ENCODE measurements at regions not wholly inside any gene's neighbourhood (a gene's known extent, or its start where the extent isn't known, plus 50 kb on each side); places are given as distances from the start of the nearest gene placed in this dataset.

DNA sequence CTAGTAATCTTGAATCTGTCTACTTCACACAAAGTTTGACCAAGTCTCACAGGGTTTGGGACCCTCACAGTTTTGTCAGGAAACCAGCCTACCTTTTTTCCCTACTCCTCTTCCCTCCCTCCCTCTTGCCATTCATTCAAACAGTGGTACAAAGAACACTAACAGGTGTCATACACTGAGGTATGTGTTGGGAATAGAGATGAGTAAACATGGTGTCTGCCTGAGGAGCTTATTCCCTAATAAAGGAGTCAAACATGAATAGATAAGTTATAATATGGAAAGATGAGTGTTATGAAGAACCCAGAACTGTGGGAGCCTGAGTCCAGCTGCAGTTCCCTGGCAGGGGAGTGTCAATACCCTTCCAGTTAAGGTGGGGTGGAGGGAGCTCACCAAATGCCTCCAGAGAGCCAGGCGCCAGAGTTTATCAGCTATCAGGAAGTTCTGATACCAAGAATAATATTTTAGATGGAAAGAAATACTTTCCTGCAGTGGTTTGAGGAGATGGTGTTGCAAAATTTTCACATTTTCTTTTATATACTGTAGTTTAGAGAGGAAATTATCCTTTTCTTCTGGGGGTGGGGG lies 183.4 kb upstream of the NR3C1 start:
- DNase-seq (ENCODE audit: low read depth): no peak

DNA sequence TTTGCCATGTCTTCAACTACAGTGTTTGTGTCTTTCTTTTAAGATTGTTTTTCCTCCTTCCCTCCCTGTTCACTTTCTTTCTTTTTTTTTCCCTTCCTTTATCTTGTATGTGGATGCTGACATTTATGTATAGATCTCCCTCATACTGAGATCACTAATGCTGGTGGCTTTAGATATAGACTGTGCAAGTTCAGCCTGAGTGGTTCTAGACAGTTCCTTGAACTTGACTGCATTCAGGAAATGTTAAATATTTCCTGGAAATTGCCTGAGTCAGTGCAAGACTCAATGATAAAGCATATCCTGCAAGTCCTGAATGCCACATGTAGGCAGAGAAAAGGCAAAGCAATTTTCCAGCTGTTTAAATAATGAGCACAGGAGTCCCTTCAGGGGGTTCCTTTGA lies 182.5 kb upstream of the NR3C1 start:
- no peak for DNase-seq (ENCODE audit: low read depth)

DNA sequence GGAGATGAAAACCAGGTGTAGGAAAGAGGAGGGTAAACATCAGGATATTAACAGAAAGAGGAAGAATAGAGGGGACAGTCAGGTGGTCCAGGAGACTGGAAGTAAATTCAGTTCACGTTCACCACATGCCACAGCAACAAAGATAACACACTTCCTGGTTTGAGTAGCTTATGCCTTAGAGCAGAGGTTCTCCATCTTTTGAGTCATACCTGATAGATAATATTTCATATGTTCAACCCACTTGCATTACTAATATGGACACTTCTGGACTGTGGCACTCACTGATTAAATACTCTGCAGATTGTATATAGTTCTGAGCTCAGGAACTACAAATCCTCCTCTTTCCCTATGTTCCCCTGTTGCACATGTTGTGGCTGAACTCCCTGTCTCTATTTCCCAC lies 179.9 kb upstream of the NR3C1 start:
- DNase-seq (ENCODE audit: low read depth): no peak

DNA sequence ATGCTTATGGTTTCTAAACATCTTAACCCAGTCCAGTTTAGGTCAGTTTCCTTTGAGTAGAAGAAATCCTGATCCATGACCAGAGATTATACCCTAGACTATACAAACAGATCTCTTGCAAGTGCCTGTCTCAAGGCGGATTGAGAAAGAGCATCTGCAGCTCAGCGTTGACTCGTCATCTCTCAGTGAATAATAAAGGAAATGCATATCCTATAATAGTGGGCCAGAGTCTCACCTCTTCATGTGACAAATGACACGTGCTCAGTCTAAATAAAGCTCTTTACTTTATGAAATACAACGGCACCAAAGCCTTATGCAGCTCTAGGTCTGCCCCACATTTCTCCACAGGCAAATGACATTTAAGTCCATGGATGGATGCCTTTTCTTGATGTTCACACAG lies 179.4 kb upstream of the NR3C1 start:
- DNase-seq (ENCODE audit: low read depth): no peak

DNA sequence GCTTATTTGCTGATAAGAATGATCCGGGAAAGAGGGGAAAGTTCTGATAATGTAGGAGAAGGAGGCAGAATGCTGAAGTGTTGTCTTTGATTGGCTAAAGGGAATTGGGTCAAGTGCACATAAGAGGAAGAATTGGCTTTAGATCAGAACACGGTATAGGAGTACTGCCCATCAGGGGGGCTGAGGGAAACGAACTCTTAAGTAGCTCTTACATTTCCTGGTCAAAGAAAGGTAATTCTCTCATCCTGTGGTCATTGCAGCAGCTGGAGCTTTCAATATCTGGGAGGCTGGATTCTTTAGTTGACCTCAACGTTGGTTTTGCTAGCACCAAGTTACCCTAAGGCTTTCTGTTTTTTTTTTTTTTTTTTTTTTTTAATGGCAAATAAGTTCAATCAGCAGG lies 178.7 kb upstream of the NR3C1 start:
- no peak for DNase-seq (ENCODE audit: low read depth)

DNA sequence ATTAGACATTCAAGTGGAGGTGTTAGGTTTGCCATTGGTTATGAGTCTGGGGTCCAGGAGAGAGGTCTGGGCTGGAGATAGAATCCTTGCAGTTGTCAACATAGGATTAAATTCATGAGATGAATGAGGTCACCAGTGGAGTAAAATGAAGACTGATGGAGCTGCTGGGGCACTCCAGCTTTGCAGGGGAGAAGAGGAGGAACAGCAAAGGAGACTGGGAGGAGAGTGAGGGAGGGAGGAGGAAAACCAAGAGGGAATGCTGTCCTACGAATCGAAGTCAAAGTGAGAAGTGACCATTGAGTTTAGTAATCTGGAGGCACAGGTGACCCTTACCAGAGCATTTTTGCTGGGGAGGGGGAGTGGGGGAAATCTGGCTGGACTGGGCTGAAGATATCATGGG lies 178.2 kb upstream of the NR3C1 start:
- DNase-seq (ENCODE audit: low read depth): no peak

DNA sequence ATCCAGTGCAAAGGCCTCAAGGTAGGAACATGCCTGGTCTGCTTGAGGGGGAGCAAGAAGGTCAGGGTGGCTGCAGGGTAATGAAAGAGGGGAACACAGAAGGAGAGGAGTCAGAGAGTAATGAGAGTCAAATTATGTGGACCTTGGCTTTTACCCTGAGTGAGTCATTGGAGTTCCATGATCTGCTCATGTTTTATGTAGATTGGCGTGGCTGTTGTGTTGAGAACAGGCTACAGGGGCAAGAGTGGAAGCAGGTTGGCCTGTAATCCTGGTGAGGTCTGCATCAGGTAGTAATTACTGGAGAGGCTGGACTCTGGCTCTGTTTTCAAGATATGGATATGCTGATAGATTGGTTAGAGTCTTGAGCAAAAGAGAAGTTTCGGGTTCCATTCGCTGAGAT lies 177.7 kb upstream of the NR3C1 start:
- DNase-seq (ENCODE audit: low read depth): no peak

DNA sequence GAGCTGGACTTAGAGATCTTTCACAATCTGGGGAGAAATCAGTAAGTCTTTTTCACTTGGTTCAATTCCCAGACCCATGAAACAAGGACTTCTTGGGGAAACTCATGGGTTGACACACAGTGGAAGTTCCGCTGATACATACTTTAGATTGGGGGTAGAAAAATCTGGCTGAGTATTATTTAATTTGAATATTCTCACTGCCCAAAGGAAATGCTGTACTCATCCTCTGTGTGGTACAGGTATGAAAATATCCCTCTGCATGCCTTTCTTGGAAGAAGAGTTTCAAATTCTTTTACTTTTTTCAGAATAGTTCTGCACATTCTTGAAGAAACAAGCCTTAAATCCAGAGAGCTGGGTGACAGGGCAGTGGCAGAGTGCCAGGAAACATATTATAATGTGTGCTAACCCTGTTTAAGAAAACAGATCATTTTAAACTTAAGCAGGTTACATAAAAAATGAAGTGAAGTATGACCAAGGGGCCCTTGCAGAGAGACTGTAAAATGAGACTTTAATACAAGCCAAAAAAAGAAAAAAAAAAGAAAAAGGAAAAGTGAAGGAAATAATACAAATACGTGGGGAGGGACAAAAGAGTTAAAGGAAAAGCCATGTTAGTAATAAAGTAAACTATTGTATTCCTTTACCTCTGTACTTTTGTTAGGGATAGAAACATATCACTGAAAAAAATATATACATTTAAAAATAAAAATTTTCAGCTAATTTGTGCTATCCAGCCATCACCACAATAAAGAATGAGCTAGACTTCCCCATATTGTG lies 173.4 kb upstream of the NR3C1 start:
- no peak for DNase-seq (ENCODE audit: low read depth)

DNA sequence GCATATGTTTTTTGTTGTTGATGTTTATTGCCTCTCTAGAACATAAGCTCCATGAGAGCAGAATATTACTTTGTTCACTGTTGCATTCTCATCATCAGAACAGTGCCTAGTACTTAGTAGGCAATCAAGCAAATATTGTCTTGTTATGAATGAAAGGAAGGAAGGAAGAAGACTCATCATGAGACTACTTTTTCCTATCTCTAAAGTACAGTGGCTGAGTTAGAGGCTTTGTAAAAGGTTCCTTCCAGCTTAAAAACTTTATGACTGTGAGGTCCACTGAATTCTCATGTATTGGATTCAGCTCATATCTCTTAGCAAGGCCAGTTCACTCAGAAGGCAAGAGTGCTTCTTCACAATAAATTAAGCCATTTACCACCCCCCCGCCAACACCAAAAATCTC lies 171.8 kb upstream of the NR3C1 start:
- no peak for DNase-seq (ENCODE audit: low read depth)

DNA sequence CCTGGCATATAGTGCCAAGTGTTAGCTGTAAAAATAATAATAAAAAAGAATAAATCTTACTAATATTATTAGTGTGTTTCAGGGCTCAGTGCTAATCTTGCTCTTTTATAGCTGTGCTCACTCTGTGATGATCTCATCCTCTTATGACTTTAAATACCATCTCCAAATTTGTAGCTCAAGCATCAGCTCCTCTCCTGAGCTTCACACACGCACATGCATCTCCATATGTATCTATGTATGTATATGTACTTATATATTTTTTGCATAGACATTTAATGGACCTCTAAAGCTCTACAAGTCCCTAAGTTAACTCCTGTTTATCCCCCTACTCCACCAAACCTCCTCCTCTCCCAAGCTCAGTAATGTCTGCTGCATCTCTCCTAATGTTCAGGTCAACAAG lies 170.8 kb upstream of the NR3C1 start:
- DNase-seq (ENCODE audit: low read depth): no peak

DNA sequence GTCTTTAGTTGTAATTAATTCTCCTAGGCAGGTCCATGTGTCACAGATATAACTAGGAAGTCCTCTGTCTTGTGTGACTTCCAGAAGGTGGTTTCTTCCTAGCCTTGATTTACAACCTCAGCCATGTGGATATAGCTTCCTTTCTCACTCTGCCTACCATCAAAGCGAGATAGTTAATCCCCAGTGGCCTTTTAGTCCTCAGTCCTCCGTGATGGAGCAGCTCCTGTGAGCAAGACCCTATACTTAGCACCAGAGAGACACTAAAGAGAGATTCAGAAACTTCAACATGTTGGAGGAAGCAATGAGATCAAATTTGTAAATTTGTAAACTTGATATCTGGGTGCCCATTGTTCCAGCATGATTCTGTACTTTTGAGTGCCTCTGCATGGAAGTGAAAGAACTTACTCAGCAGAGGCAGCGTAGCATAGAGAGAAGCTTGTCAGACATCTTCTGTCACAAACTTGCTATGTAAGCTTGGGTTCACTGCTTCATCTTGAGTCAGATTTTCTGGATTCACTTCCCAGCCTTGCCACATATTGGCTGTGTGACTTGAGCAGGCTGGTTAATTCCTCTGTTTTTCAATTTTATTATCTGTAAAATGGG lies 170.2 kb upstream of the NR3C1 start:
- DNase-seq (ENCODE audit: low read depth): no peak

DNA sequence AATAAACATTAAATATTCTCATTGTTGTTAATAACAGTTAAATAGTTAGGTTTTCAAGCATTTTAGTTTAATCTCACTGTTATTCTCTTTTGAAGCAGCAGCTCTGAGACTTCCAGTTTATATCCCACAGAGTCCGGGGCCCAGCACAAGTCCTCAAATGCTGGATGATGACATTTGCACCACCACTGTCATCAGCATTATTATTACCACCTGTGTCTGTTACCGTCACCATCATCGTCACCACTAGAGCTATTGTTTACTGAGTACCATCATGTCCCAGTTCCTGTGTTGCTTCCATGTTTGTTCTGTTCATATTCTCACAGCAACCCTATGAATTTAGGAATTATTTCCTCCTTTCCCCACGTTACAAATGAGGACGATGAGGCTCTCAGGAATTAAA lies 169.2 kb upstream of the NR3C1 start:
- no peak for DNase-seq (ENCODE audit: low read depth)

DNA sequence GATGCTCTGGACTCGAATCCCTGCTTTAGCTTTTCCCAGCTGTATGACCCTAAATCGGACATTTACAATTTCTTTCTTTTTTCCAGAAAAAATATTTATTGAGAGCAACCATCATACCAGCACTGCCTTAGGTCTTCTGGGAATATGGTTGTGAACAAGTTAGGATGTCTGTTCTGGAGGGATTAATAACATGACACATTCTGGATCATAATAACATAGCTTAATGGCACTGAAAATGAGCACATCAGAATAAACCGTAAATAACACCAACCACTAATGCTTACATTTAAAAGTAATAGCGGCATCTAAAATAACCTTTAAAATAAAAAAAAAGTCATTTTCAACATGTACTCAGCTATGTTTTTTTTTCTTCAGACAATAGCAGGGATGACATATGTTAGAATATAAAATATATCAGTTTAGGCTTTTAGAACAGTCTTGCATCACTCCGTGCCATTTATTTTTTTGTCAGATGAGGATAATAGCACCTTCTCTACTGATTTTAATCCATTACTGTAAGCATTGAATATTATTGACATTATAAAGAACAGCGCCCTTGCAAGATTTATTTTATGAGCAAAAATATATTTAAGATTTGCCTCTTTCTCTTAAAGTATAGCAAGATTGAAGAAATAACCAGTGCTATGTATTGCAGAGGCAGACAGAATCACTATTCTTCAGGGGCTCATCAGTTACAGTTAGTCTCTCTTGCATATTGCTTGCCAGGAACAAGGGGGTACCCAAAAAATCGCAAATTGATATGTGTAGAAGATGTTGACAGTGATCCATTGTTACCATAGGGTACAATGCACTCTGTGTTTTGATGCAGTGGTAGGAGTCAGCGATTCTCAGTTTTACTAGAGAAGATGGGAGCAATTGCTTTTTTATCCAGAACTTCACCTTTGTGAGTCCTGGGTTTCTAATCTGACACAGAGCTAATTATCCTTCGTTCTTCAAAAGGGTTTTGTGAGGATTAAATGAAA lies 168.4 kb upstream of the NR3C1 start:
- no peak for DNase-seq (ENCODE audit: low read depth)

DNA sequence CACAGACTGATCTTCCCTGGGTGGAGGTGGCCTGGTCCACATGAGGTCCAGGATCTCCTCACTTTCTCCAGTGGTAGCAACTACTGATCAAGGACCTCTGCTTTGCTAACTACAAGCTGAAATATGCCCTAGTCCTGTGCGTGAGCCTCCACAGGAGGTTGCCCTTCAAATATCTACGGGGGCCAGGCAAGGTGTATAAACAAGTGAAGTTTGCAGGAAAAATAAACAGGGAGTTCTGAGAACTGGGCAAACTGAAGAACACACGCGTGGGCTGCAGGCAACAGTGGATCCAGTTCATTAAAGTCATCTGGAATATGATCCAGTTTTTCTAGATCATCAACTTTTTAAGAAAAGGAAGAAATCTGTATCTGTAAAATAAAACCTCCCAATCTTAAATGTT lies 167.5 kb upstream of the NR3C1 start:
- no peak for DNase-seq (ENCODE audit: low read depth)

DNA sequence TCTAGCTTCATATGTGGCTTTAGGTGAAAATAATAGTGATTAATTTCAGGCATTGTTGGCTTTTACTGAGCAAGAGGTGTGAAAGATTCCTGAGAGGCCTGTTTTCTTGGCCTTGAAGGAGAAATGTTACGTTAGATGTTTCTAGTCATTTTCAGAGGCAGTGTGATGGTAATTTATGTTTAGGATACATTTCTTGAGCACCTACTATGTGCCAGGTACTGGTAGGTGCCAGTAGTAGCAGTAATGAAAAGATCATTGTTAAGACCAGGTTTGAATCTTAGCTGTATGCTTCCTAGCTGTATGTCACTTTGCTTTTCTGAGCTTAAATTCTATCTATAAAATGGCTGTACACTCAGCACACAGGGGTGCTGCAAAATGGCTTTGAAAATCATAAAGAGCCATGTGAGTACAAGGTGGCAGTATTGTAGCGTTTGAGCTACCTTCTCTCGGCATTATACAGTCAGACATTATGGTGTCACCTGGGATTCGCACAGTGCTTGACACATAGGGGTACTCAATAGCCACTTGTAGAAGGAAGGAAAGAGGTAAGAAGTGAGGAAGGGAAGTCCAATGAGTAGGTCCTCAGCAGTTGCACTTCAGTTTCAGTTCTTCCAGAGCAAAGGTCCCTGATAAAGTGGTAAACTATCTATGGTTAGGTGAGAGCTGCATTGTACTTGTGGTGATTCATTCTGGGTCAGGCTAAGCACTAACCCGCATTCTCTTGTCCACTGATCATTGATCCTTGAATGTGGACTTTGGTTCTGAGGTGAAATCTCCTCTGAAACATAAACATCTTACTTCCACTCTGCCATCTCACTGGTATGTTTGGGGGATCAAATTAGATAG lies 166.5 kb upstream of the NR3C1 start:
- DNase-seq (ENCODE audit: low read depth): no peak

DNA sequence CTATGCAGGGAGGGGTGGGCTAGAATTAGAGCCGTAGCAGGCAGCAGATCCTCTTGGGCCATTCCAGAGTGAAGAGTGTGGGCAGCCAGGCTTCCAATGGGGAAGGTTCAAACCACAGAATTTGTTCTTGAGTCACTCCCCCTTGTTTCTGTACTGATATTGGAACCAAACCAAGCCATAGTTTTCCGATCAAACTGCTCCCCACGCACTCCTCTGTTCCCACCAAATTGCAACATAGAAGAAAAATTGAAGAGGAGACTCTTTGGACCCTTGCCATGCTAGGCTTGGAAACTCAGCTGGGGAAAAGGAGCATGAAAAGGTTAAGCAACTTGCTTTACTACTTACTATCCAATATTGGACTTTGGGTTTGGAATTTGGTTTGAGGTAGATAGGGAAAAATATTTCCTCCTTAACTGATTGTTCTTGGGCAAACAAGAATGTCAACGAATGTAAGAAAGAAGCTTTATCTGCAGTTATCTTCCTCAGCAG lies 165.8 kb upstream of the NR3C1 start:
- no peak for DNase-seq (ENCODE audit: low read depth)

DNA sequence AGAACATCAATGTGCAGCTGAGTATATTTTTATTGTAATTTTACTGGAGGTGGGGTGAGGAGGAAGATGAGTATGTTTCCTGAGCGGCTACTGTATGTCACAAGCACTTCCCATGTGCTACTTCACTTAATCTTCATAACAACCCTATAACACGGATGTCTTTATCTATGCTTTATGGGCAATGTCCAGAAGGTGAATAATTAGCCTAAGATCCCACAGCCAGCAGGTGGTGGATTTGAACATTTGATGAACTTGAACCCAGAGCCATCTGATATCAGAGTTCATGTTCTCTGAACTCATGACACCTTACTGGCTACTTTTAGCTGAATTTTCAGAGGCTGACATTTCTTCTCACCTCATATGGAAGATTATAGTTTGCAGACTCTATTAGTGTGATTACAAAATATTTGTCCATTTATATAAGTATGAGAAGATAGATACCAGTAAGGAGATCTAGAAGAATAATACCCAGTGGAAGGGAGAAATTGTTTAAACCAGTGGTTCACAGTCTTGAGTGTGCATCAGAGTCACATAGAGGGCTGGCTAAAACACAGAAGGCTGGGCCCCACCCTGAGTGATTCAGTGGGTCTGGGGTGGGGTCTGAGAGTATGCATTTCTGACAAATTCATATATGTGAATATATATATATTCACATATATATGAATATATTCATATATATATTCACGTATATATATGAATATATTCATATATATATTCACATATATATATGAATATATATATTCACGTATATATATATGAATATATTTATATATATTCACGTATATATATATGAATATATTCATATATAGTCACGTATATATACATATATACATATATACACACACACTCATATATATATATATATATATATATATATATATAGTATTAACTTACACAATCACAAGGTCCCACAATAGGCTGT lies 164.4 kb upstream of the NR3C1 start:
- no peak for DNase-seq (ENCODE audit: low read depth)

DNA sequence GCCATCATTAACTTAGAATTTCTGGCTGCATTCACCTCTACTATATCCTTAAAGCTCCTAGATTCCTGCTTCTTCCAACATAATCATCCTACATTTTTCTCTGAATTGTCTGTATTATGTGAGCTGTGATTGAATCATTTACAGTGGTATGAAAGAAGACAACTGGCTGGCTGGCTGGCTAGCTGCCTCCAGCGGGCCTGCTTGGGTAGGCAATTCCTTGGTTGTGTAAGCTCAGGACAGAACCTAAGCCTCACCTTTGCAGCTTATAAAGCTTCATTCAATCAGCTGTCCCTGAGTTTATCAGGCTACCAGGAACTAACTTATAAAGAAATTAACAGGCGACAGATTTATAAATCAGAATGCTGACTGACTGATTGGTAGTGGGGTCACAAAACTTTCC lies 162.7 kb upstream of the NR3C1 start:
- DNase-seq (ENCODE audit: low read depth): no peak

DNA sequence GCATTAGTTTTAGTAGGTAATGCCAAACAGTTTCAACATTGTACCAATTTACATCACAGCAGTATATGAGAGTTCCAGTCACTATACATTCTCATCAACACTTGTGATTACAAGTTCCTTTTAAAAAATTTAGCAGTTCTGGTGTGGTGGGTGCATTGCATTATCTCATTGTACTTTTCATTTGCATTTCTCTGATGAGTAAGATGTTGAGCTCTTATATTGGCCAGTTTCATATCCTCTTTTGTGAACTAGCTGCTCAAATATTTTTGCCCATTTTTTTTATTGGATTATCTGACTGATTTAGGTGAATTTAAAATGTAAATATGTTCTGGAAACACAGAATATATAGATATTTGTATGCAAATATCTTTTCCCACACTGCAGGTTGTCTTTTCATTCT lies 160.9 kb upstream of the NR3C1 start:
- DNase-seq (ENCODE audit: low read depth): no peak

DNA sequence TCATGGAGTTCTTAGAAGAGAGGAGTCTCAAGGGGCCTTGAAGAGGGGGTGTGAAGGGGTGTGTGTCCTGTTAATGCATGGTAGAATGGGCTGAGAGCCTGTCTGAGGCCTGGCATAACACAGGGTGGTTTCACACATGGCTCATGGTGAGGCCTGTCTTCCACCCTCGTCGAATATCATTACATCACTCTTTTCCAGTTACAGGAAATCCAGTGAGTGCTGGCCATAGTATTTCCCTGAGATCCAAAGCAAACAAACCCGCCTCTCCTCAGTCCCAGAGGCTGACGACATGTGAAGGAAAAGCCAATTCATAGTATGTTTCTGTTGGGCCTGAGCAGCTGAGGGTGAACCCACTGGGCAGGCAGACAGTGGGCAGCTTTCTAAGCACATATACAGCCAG lies 159.4 kb upstream of the NR3C1 start:
- no peak for DNase-seq (ENCODE audit: low read depth)

All from activated T-cell treated with anti-CD3 and anti-CD28 coated beads for 48 hours (primary cell).